Breast epithelium (tissue), 4 donors: ENCODE measurements at regions not wholly inside any gene's neighbourhood (a gene's known extent, or its start where the extent isn't known, plus 50 kb on each side); places are given as distances from the start of the nearest gene placed in this dataset.

Experiments
- DNase-seq, 2 donors: peaks; one replicate each; pipeline ENCODE4 v3.0.0-alpha.2; 2019; ENCODE audit warnings: low spot score in 2 of 2
- H3K27ac ChIP-seq, 2 donors: fragments of 200-600 bp; sonication (generic) in 1 of 2; one replicate each; pipeline ENCODE4 v1.5.1; 2016 to 2019; ENCODE audit warnings: mild to moderate bottlenecking in 1 of 2
- H3K27me3 ChIP-seq, 2 donors: fragments of 200-600 bp; sonication (generic) in 1 of 2; one replicate each; pipeline versions ENCODE4 v1.5.1 to v1.6.0; 2017 to 2019; ENCODE audit warnings: control low read depth in 1 of 2, mild to moderate bottlenecking in 1 of 2
- H3K36me3 ChIP-seq: fragments of 200-600 bp; one replicate; pipeline ENCODE4 v1.5.1; 2019
- H3K4me1 ChIP-seq, 2 donors: fragments of 200-600 bp; sonication (generic); one replicate each; pipeline ENCODE4 v1.5.1; 2016 to 2019; ENCODE audit warnings: control low read depth in 1 of 2
- H3K4me3 ChIP-seq, 3 donors: fragments of 200-600 bp; sonication (generic); 1 replicate in 2 of 3; 2 replicates in 1 of 3; pipeline ENCODE4 v1.5.1; 2016 to 2019; ENCODE audit warnings: mild to moderate bottlenecking in 3 of 3, moderate library complexity in 2 of 3
- H3K9me3 ChIP-seq, 2 donors: fragments of 200-600 bp; sonication (generic) in 1 of 2; one replicate each; pipeline ENCODE4 v1.5.1; 2016 to 2019; ENCODE audit warnings: control low read depth in 1 of 2
- POLR2A ChIP-seq: fragments of 450-650 bp; IDR thresholded peaks from one replicate; pipeline ENCODE4 v1.6.1; 2016; ENCODE audit warnings: antibody characterized with exemption, mild to moderate bottlenecking, moderate library complexity
- POLR2AphosphoS5 ChIP-seq, 3 donors: sonication (generic); formaldehyde crosslinking; IDR thresholded peaks; one replicate each; pipeline ENCODE4 v1.6.1; 2017; ENCODE audit warnings: antibody characterized with exemption in 3 of 3
- intact Hi-C: fragments of 100-400 bp; cut with DNase I; formaldehyde crosslinking; loops from one replicate; pipeline ENCODE4 v1.15.1; 2023; ENCODE audit warnings: low total_unique reads
- TF ChIP-seq, protein P1 (sequence below), 3 donors: fragments of 450-650 bp; IDR thresholded peaks; one replicate each; pipeline ENCODE4 v1.5.1; 2016 to 2017; ENCODE audit warnings: antibody characterized with exemption in 3 of 3, mild to moderate bottlenecking in 3 of 3, moderate library complexity in 3 of 3

DNA sequence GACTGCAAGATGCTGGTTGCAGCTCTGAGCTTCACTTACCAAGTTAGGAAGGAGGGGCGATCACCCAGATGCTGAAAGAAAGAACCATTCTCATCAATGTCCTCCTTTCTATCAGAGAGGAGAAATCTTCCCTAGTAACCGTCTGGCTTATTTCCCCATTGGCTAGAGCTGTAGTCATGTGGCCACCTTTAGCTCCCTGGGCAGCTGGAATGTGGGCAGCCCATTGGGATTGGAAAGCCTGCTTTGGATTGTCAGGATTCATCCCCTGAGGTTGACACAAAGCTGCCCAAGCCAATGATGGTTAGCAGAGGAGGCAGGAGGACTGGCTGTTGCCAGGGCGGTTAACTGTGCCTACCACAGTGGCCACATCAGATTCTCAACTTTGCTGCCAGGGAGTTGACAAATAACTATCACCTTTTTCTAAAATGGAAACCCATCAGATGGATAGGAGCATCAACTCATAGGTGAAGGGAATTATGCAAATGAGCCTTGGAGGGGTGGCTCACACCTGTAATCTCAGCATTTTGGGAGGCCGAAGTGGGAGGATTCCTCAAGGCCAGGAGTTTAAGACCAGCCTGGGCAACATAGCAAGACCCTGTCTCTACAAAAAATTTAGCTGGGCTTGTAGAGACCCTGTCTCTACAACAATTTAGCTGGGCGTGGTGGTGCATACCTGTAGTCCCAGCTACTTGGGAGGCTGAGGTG, 206.4 kb upstream of the GALNT17 start:
- Histone ChIP-seq H3K27me3 (no peaks in the 10 kb centered on the region), H3K27ac (no peak overlapping the region), H3K36me3 (no peaks in the 10 kb centered on the region), H3K4me3 (no peak overlapping the region), H3K4me1 (no peaks in the 10 kb centered on the region), H3K9me3 (no peaks in the 10 kb centered on the region)
- intact Hi-C loops = no loop called here
- no peak for DNase-seq
- no peak for TF ChIP-seq POLR2A

DNA sequence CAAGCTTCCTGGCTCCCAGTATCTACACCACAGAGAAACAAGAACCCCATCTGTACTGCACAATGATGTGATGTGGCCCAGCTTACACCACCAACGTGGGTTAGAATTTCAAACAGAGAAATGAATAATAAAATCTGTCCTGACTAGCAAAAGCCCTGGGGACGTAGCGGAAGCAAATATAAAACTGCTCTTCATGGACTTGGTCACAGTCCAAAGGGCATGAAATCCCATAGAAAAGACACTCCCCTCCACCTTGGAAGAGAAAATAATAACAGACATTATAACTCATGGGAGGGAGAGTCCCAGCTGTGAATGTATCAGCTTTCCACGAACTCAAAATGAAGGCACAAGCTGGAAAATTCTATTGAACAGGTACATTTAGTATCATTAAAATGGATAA, 205.3 kb upstream of the GALNT17 start:
- Histone ChIP-seq H3K27me3 (no peaks in the 10 kb centered on the region), H3K4me1 (no peaks in the 10 kb centered on the region), H3K4me3 (no peak overlapping the region), H3K36me3 (no peaks in the 10 kb centered on the region), H3K9me3 (no peaks in the 10 kb centered on the region), H3K27ac (no peak overlapping the region)
- TF ChIP-seq POLR2A (no peak), POLR2AphosphoS5 (IDR thresholded peaks at IDR 0.05) (no peak)
- TF ChIP-seq, protein P1, sequence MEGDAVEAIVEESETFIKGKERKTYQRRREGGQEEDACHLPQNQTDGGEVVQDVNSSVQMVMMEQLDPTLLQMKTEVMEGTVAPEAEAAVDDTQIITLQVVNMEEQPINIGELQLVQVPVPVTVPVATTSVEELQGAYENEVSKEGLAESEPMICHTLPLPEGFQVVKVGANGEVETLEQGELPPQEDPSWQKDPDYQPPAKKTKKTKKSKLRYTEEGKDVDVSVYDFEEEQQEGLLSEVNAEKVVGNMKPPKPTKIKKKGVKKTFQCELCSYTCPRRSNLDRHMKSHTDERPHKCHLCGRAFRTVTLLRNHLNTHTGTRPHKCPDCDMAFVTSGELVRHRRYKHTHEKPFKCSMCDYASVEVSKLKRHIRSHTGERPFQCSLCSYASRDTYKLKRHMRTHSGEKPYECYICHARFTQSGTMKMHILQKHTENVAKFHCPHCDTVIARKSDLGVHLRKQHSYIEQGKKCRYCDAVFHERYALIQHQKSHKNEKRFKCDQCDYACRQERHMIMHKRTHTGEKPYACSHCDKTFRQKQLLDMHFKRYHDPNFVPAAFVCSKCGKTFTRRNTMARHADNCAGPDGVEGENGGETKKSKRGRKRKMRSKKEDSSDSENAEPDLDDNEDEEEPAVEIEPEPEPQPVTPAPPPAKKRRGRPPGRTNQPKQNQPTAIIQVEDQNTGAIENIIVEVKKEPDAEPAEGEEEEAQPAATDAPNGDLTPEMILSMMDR (IDR thresholded peaks at IDR 0.05) = no peak
- intact Hi-C loops = no loop called here
- no peak for DNase-seq

DNA sequence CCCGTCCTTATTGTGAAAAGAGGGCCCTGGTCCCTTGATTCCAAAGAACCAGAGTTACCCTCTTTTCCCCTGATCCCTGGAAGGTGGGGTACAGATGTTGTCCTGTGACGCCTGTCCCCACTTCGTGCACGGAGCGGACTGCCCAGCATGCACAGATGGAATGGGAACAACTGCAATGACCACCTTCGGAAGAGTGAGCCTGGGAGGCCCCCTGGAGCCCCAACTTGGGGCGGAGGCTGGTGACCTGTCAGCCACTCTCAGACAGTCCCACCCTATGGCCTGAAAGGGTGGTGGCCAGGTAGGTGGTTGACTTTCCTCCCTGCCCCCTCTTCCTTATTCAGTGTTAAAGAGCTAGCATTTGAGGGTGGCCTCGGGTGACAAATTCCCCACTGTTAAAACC, 196.6 kb upstream of the GALNT17 start:
- TF ChIP-seq, protein P1 (IDR thresholded peaks at IDR 0.05) = no peak
- TF ChIP-seq POLR2A (no peak), POLR2AphosphoS5 (IDR thresholded peaks at IDR 0.05) (no peak)
- Histone ChIP-seq H3K27me3 (no peaks in the 10 kb centered on the region), H3K4me3 (no peak overlapping the region), H3K27ac (no peak overlapping the region), H3K36me3 (no peaks in the 10 kb centered on the region), H3K4me1 (no peaks in the 10 kb centered on the region), H3K9me3 (no peaks in the 10 kb centered on the region)
- intact Hi-C loops = no loop called here
- no peak for DNase-seq

DNA sequence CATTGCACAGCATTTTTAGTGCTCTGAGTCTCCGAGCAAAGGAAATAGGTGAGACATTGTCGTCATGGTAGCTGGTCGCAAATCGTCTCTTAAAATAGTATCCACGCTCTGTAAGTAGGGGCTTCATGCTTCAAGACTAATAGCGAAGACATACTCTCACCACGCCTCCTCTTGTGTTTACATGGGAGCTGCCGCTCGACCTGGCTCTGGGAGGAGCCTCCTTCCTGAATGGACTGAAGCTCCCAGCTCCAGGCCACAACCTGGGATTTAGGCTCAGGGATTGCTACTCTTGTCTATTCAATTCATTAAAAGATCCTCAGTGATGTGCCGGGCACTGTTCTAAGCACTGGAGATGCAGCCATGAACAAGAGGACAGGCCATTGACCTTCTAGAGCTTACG, 196.1 kb upstream of the GALNT17 start:
- Histone ChIP-seq H3K9me3 (no peaks in the 10 kb centered on the region), H3K4me3 (no peak overlapping the region), H3K4me1 (no peaks in the 10 kb centered on the region), H3K27me3 (no peaks in the 10 kb centered on the region), H3K27ac (no peak overlapping the region), H3K36me3 (no peaks in the 10 kb centered on the region)
- DNase-seq = no peak
- intact Hi-C loops = no loop called here
- TF ChIP-seq, protein P1 (IDR thresholded peaks at IDR 0.05) = no peak
- no peak for TF ChIP-seq POLR2A

DNA sequence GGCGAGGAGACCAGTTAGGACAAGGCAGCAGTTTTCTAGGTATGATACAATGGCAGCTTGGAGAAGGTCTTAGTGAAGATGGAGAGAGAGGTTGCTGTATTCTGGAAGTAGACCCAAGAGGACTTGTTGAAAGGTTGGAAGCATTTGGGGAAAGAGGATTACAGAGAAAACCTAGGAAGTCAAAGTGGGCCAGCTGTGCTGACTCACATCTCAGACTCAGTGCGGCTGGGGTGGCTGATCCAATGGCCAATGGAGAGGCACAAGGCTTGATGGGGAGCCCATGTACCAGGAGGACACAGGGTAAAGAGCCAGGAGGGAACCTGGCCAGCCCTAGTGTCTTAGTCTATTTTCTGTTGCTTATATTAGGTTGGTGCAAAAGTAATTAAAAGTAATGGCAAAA, 194.5 kb upstream of the GALNT17 start:
- TF ChIP-seq POLR2A = no peak
- TF ChIP-seq POLR2AphosphoS5 (IDR thresholded peaks at IDR 0.05) = no peak
- TF ChIP-seq, protein P1 (IDR thresholded peaks at IDR 0.05) = no peak
- Histone ChIP-seq H3K4me1 (no peaks in the 10 kb centered on the region), H3K27ac (no peak overlapping the region), H3K36me3 (no peaks in the 10 kb centered on the region), H3K9me3 (no peaks in the 10 kb centered on the region), H3K4me3 (no peak overlapping the region), H3K27me3 (no peaks in the 10 kb centered on the region)
- intact Hi-C loops = no loop called here
- DNase-seq = no peak

DNA sequence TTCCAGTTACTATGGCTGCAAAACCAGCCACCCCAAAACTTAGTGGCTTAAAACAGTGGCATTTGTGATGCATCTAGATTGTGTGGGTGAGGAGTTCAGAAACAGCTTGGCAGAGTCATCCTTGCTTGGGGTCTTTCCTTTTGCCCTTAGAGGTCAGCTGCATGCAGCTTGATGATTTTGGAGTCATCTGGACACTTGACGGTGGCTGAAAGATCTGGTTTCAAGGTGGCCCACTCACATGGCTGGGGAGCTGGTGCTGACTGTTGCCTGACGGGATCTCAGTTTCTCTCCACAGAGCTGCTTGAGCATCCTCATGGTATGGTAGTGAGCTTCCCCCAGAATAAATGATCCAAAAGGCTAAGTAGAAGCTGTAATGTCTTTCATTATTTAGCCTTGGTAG, 191.3 kb upstream of the GALNT17 start:
- Histone ChIP-seq H3K36me3 (no peaks in the 10 kb centered on the region), H3K9me3 (no peaks in the 10 kb centered on the region), H3K27me3 (no peaks in the 10 kb centered on the region), H3K27ac (no peak overlapping the region), H3K4me1 (no peaks in the 10 kb centered on the region), H3K4me3 (no peak overlapping the region)
- TF ChIP-seq POLR2AphosphoS5 (IDR thresholded peaks at IDR 0.05) (no peak), POLR2A (no peak)
- TF ChIP-seq, protein P1 (IDR thresholded peaks at IDR 0.05) = no peak
- no peak for DNase-seq
- intact Hi-C loops = no loop called here
